Hypothalamus (tissue), 51 donors: ENCODE measurements at regions not wholly inside any gene's neighbourhood (a gene's known extent, or its start where the extent isn't known, plus 50 kb on each side); places are given as distances from the start of the nearest gene placed in this dataset.
A peak's percentile ranks its signal among the peaks of the same experiment; 100 is the strongest.
"Not testable (repeated sequence)": the region's sequence is repeated elsewhere in the genome, so short reads cannot be mapped to it uniquely, and the experiment has no call there.

Source experiments
- DNase-seq, 51 donors: peaks; one replicate each; lab custom pipeline; 2025; lab: John Stamatoyannopoulos, UW

DNA sequence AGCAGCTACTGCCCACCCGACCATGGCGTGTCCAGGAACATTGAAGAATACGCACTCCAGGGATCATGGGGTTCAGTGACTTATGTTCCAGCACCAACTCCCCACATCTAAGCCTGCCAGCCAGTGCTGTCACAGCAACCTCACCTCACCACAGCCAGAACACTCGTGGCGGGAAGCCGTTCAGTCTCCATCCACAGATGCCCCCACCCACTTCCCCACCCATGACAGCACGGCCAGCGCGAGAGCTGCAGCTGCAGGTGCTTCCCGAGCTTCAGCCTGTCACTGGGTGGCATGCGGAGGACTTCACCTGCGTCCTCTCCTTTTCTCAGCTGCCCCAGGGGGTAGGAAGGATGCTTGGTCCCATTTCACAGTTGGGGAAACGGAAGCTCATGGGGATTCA lies 50.3 kb downstream of the RBFOX3 start:
- no peak for DNase-seq

DNA sequence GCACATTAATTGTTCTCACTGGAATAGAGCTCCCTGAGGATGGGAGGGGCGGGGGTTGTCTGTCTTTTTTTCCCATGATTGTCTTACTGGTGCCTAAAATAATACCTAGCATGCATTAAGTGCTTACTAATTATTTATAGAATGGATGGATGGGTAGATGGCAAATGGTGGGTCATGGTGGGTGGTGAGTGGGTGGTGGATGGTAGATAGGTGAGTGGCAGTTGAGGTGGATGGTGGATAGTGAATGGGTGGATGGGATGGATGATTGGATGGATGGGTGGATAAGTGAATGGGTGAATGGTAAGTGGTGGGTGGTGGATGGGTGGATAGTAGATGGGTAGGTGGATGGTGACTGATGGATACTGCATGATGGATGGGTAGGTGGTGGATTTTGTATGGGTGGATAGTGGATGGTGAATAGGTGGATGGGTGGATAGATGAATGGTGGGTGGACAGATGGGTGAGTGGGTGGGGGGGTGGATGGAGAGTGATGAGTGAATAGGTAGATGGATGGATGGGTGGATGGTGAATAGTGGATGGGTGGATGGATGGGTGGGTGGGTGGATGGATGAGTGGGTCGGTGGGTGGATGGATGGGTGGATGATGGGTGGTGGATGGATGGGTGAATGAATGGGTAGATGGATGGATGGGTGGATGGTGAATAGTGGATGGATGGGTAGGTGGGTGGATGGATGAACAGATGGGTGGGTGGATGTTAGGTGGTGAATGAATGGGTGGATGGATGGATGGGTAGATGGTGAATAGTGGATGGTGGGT lies 51.6 kb downstream of the RBFOX3 start:
- no peak for DNase-seq

- no peak for DNase-seq
Measured at GRCh38 chr17:79558091-79558900, 52.6 kb downstream of the RBFOX3 start.

DNA sequence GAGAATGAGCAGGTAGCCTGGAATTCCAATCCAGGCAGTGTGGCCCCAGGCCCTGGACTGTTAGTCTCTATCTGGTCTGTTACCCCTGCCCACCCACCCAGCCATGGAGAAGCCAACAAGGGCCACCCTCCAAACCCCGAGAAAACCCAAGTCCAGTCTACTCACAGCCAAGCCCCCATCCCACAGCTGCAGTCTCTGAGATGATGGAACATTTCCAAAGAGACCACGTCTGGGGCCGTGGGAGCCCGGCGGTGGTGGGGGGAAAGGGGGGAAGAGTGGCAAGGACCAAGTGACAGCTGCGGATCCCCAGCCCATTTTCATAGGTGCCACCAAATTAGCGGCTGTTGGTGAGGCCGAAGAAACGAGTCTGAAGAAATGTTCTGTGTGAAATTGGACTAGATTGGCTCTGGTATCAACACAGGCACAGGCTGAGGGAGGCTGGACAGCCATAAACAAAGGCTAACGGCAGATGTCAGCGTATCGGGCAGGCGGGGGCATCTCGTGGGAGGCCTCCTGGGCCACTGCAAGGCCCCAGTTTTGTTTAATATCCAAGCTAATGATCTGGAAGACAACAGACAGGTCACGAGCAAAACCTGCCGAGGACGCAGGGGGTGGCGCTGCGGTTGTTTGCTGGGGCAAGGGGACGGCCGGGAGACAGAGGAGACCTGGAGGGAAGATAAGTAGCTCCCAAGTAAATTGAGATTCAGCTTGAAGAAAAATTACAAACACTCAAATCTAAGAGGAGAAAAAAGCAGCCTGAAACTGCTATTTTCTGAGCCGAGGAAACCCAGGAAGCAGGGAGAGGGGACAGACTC lies 53.4 kb downstream of the RBFOX3 start:
- DNase-seq = no peak

- no peak for DNase-seq
Measured at GRCh38 chr17:79556271-79556670, 54.6 kb downstream of the RBFOX3 start.

DNA sequence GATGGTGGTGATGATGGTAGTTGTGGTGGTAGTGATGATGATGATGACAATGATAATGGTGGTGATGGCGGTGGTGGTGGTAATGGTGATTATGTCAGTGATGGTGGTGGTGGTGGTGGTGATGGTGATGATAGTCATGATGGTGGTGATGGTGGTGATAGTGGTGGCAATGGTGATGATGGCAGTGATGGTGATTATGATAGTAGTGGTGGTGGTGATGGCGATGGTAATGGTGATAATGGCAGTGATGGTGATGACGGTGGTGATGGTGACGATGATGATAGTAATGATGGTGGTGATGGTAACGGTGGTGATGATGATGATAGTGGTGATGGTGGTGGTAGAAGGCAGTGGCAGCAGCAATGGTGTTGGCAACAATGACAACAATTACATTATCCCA lies 55.3 kb downstream of the RBFOX3 start:
- DNase-seq = no peak

DNA sequence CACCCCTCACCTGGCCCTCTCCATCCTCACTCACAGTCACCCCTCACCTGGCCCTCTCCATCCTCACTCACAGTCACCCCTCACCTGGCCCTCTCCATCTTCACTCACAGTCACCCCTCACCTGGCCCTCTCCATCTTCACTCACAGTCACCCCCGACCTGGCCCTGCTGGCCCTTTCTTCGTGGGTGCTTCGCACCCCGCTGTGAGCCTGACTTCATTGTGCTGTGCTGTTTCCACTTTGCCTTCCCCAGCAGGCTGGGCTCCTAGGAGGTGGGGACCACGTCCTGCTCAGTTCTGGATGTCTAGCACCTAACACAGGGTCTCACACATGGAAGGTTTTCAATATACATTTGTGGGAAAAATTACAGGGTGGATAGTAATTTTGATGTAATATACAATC lies 56.5 kb downstream of the RBFOX3 start:
- not testable (repeated sequence) for DNase-seq

DNA sequence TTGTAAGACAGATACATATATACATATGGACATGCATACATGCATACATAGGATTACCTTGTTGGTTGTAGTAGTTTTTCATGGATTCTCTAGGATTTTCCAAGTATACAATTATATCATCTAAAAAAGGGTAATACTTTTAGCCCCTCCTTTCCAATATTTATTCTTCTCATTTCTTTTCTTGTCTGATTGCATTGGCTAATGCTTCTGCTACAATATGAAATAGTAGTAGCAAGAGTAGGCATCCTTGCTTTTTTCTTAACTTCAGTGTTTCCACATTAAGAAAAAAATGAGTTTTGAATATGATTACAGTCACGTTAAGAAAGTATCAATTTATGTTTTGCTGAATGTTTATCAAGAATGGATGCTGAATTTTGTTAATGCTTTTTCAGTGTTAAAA lies 58.0 kb downstream of the RBFOX3 start:
- DNase-seq = no peak

DNA sequence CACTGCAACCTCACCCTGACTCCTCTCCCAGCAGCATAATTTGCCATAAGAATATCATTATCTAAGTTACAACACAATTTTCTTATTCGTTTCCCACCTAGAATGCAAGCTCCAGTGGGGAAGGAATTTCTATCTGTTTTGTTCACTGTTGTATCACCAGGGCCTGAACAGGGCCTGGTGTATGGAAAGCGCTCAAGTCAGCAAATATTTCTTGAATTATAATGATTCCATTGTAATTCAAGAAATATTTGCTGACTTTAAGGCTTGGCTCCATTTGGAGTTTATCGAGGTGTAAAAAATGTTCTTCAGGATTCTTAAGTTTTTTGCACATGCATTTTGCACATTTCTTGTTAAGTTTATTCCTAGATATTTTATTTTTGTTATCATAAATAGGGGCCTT lies 58.4 kb downstream of the RBFOX3 start:
- no peak for DNase-seq

GRCh38 chr17:79549141-79549915 lies 61.5 kb downstream of the RBFOX3 start:
- no peak for DNase-seq

GRCh38 chr17:79548116-79548515 lies 62.7 kb downstream of the RBFOX3 start:
- DNase-seq = no peak

- DNase-seq = no peak
Measured at GRCh38 chr17:79547586-79547985, 63.3 kb downstream of the RBFOX3 start.

GRCh38 chr17:79547171-79547570 lies 63.7 kb downstream of the RBFOX3 start:
- DNase-seq = not testable (repeated sequence)

DNA sequence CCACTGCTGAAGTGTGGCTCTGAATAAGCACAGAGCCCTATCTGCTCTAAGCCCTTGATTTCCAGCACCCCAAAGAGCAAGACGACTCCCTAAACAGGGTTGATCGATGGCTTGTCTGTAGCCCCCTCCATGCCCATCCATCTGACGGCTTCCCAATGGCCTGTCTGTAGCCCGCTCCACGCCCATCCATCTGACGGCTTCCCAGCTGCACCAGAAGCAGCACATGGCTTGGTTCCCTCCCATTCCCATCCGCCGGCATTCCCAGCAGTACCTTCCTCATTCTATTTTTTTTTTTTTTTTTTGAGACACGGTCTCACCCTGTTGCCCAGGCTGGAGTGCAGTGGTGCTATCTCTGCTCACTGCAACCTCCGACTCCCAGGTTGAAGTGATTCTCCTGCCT lies 64.5 kb downstream of the RBFOX3 start:
- DNase-seq = no peak

- no peak for DNase-seq
Measured at GRCh38 chr17:79545251-79546005, 65.4 kb downstream of the RBFOX3 start.

DNA sequence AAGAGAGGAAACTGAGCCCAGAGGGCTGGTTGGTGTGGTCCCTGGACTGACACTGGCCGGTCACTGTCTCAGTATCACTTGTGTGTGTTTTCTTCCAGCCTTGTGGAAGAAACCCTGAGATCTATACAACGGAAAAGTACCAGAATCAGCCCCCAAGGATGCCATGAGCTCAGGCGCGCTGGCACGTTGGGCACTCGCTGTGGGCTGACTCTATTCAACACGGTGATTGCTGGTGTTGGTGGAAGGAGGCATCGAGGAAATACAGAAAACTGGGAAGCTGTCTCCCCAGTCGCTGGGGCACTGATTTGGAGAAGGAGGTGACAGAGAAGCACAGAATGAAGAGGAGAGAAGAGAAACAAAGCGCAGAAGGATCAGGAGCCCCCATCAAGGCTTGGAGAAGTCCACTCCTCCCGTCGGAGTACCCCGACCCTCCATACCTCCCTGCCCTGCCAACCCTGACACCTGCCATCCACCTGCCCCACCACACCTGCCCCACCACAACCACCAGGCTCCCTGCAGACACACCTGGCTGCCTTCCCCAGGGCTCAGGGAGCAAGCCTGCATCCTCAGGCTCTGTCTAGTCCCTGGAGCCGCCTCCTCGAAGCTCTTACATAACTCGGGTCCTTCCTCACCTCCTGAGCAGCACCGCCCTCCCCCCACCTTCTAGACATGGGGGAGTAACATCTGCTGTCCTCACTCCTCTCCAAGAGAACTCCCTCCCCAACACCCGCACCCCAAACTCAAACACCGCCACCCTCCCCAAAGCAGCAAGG lies 66.5 kb downstream of the RBFOX3 start:
- peak in 2 of 51 donors; percentile 34 to 47 for DNase-seq

DNA sequence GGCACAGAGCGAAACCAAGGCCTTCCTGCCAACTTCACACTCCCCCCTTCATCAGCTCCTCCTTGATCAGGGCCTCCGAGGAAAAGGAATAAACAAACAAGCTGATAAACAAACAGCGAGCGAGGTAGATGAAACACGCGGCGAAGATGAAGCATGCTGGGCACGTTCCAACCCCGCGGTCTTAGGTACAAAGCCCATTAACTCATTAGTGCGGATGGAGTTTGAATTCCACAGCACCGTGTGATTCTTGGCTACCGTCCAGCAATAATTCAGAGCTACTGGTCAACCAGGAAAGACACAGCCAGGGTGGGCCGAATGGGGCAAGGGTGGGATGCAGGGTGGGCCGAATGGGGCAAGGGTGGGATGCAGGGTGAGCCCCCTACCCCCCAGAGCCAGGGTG lies 67.3 kb downstream of the RBFOX3 start:
- DNase-seq = no peak

- DNase-seq = no peak
Measured at GRCh38 chr17:79542718-79543117, 68.1 kb downstream of the RBFOX3 start.
